A549 (cell line): ENCODE measurements at regions not wholly inside any gene's neighbourhood (a gene's known extent, or its start where the extent isn't known, plus 50 kb on each side); places are given as distances from the start of the nearest gene placed in this dataset.

Experiments
- ATAC-seq, 2 experiments: fragments of 200-7000 bp in 1 of 2; fragments of >200 bp in 1 of 2; cut with Nextera tagmentation in 1 of 2; cut with Tn5 transposase in 1 of 2; 3 replicates each; pipeline versions ENCODE4 v1.8.0 to v1.9.1; 2018 to 2020; ENCODE audit warnings: mild to moderate bottlenecking in 1 of 2, moderate library complexity in 1 of 2
- CTCF ChIA-PET: fragments of 300-600 bp; sonication (Branson Sonifier 250); formaldehyde crosslinking; extraction: SDS; loops from one replicate; lab custom pipeline; 2021; ENCODE audit warnings: antibody characterized with exemption, inconsistent platforms; lab: Yijun Ruan, JAX
- POLR2A ChIA-PET: fragments of 350-600 bp; formaldehyde crosslinking; extraction: SDS; loops from one replicate; lab custom pipeline; 2021; ENCODE audit warnings: antibody characterized with exemption, inconsistent platforms; lab: Yijun Ruan, JAX
- DNase-seq, 2 experiments: peaks; one replicate each; pipeline versions ENCODE4 v3.0.0 to v3.0.0-alpha.2; 2011 to 2016; ENCODE audit warnings: low read depth in 1 of 2, low spot score in 1 of 2
- FAIRE-seq: peaks from 2 replicates; lab custom pipeline; 2011; peaks lifted over from hg19 to GRCh38; lab: Jason Lieb, UNC
- H3K27ac ChIP-seq, 2 experiments: fragments of >200 bp; sonication (Bioruptor Twin); formaldehyde crosslinking; 3 replicates each; pipeline ENCODE4 v1.5.1; 2016 to 2017
- H3K4me1 ChIP-seq: fragments of >200 bp; sonication (Bioruptor Twin); formaldehyde crosslinking; 3 replicates; pipeline ENCODE4 v1.6.1; 2016
- H3K4me2 ChIP-seq: fragments of >200 bp; sonication (Bioruptor Twin); formaldehyde crosslinking; 3 replicates; pipeline ENCODE4 v1.6.1; 2016
- H3K4me3 ChIP-seq: fragments of >200 bp; sonication (Bioruptor Twin); formaldehyde crosslinking; 3 replicates; pipeline ENCODE4 v1.5.1; 2016
- H3K9me3 ChIP-seq: fragments of >200 bp; sonication (Bioruptor Twin); formaldehyde crosslinking; 3 replicates; pipeline ENCODE4 v1.6.1; 2016
- BHLHE40 ChIP-seq: IDR thresholded peaks from 2 replicates; pipeline ENCODE4 v1.6.1; 2012; ENCODE audit warnings: low read depth, low read length, inconsistent platforms
- CHD2 ChIP-seq: fragments of 150-350 bp; IDR thresholded peaks from 2 replicates; pipeline ENCODE4 v1.6.1; 2014; ENCODE audit warnings: low read length; ENCODE audit not compliant: partially characterized antibody
- EHF ChIP-seq: fragments of 250-450 bp; sonication (Bioruptor Pico); IDR thresholded peaks from 2 replicates; pipeline ENCODE4 v1.5.0; 2020; ENCODE audit warnings: mild to moderate bottlenecking
- EP300 ChIP-seq, 2 experiments: fragments of >200 bp; sonication (Bioruptor Twin); formaldehyde crosslinking; IDR thresholded peaks; 2 replicates in 1 of 2; 3 replicates in 1 of 2; pipeline ENCODE4 v1.6.1; 2016 to 2017
- FOSL2 ChIP-seq, 2 experiments: fragments of 450-650 bp in 1 of 2; fragments of >200 bp in 1 of 2; sonication (Bioruptor Twin) in 1 of 2; formaldehyde crosslinking; IDR thresholded peaks; 2 replicates each; pipeline versions ENCODE4 v1.5.0 to v1.6.1; 2016 to 2020; ENCODE audit warnings: mild to moderate bottlenecking in 1 of 2, moderate library complexity in 1 of 2
- FOXS1 ChIP-seq: fragments of 250-450 bp; sonication (Bioruptor Pico); IDR thresholded peaks from 2 replicates; pipeline ENCODE4 v1.5.0; 2020; ENCODE audit warnings: mild to moderate bottlenecking, moderate library complexity
- HOXB13 ChIP-seq: fragments of 250-450 bp; sonication (Bioruptor Pico); IDR thresholded peaks from 2 replicates; pipeline ENCODE4 v1.5.0; 2020; ENCODE audit warnings: low read depth, mild to moderate bottlenecking, moderate library complexity
- KDM1A ChIP-seq: fragments of 200-600 bp; sonication (generic); IDR thresholded peaks from 2 replicates; pipeline ENCODE4 v1.6.1; 2016; ENCODE audit warnings: low read depth, mild to moderate bottlenecking
- MAFK ChIP-seq: fragments of 450-650 bp; IDR thresholded peaks from 2 replicates; pipeline ENCODE4 v1.6.1; 2014; ENCODE audit not compliant: partially characterized antibody
- NPAS2 ChIP-seq: fragments of 250-450 bp; sonication (Bioruptor Pico); IDR thresholded peaks from 2 replicates; pipeline ENCODE4 v1.8.0; 2022; ENCODE audit warnings: mild to moderate bottlenecking, moderate library complexity, borderline replicate concordance
- NR3C1 ChIP-seq: fragments of >200 bp; sonication (Bioruptor Twin); formaldehyde crosslinking; IDR thresholded peaks from 3 replicates; pipeline ENCODE4 v1.6.1; 2017
- POLR2A ChIP-seq: IDR thresholded peaks from 2 replicates; pipeline ENCODE4 v1.6.1; 2012; ENCODE audit warnings: mild to moderate bottlenecking, low read length
- RAD21 ChIP-seq, 2 experiments: fragments of >200 bp in 1 of 2; sonication (Bioruptor Twin) in 1 of 2; formaldehyde crosslinking in 1 of 2; IDR thresholded peaks in 1 of 2; conservative IDR thresholded peaks in 1 of 2; 2 replicates in 1 of 2; 3 replicates in 1 of 2; pipeline ENCODE4 v1.6.1; 2012 to 2018; ENCODE audit warnings: inconsistent platforms in 1 of 2
- RCOR1 ChIP-seq: fragments of 150-350 bp; IDR thresholded peaks from 2 replicates; pipeline ENCODE4 v1.6.1; 2014; ENCODE audit warnings: antibody characterized with exemption, low read length, low read depth
- SMC3 ChIP-seq: fragments of >200 bp; sonication (Bioruptor Twin); formaldehyde crosslinking; IDR thresholded peaks from 3 replicates; pipeline ENCODE4 v1.6.1; 2018; ENCODE audit warnings: inconsistent platforms
- SREBF2 ChIP-seq: fragments of 450-650 bp; IDR thresholded peaks from 2 replicates; pipeline ENCODE4 v1.6.1; 2014; ENCODE audit warnings: mild to moderate bottlenecking, moderate library complexity
- TFCP2L1 ChIP-seq: fragments of 250-450 bp; sonication (Bioruptor Pico); IDR thresholded peaks from 2 replicates; pipeline ENCODE4 v1.5.0; 2021; ENCODE audit warnings: mild to moderate bottlenecking
- ZFP36 ChIP-seq: fragments of 450-650 bp; IDR thresholded peaks from 2 replicates; pipeline ENCODE4 v1.6.1; 2014; ENCODE audit warnings: borderline replicate concordance; ENCODE audit not compliant: partially characterized antibody
- whole genome bisulfite sequencing: methylation state at CpG from one replicate; pipeline ENCODE4 v1.1.6; 2017; ENCODE audit errors: missing lambda C conversion rate; 5-methylcytosine and 5-hydroxymethylcytosine counted together
- TF ChIP-seq, protein P1 (sequence below): IDR thresholded peaks from 2 replicates; pipeline ENCODE4 v1.6.1; 2012
- TF ChIP-seq, protein P2 (sequence below): IDR thresholded peaks from 2 replicates; pipeline ENCODE4 v1.6.1; 2012
- TF ChIP-seq, protein P3 (sequence below): fragments of >200 bp; sonication (Bioruptor Twin); formaldehyde crosslinking; IDR thresholded peaks from 3 replicates; pipeline ENCODE4 v1.5.1; 2016
- TF ChIP-seq, protein P4 (sequence below): fragments of 250-450 bp; sonication (Bioruptor Pico); IDR thresholded peaks from 2 replicates; pipeline ENCODE4 v1.5.0; 2021; ENCODE audit warnings: mild to moderate bottlenecking, moderate library complexity, borderline replicate concordance

DNA sequence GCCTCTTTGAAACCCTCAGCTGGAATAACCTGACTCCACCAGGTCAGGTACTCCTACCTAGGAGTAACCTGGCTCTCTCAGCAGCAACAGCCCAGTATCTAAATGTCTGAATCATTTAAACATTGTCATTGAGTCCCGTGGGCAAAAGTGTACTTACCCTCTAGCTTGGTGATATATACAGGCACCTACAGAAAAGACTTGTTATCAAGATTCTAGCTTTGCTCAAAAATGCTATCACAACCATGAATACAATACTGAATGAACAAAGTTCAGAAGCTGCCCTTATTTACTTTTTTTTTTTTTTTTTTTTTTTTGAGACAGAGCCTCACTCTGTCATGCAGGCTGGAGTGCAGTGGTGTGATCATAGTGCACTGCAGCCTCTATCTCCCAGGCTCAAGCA is 268.2 kb downstream of the ZNF608 start:
- no peak overlapping the region for H3K4me2 ChIP-seq
- ATAC-seq (no peak), DNase-seq (no peak), FAIRE-seq (no peak)
- ChIA-PET CTCF (no interaction called here), POLR2A (no interaction called here)
- no peaks in the 10 kb centered on the region for H3K4me1 ChIP-seq
- no peak overlapping the region for H3K4me3 ChIP-seq
- H3K27ac ChIP-seq = no peak overlapping the region
- H3K9me3 ChIP-seq = no peaks in the 10 kb centered on the region
- 71% methylated on average over 1 of the region's 1 CpG for WGBS
- TF ChIP-seq, protein P1, sequence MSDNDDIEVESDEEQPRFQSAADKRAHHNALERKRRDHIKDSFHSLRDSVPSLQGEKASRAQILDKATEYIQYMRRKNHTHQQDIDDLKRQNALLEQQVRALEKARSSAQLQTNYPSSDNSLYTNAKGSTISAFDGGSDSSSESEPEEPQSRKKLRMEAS = no peak
- TF ChIP-seq EHF (no peak), TFCP2L1 (CRISPR knock-in tag) (no peak), NPAS2 (CRISPR knock-in tag) (no peak), SREBF2 (no peak), ZFP36 (no peak), HOXB13 (CRISPR knock-in tag) (no peak), EP300 (IDR thresholded peaks at IDR 0.05) (no peak), FOSL2 (IDR thresholded peaks at IDR 0.05) (no peak), FOSL2 (CRISPR knock-in tag; IDR thresholded peaks at IDR 0.05) (no peak), CHD2 (no peak), MAFK (no peak), FOXS1 (CRISPR knock-in tag) (no peak), RAD21 (conservative IDR thresholded peaks at IDR 0.05 in 1 of 2, IDR thresholded peaks at IDR 0.05 in 1 of 2) (no peak), RCOR1 (no peak), BHLHE40 (no peak), SMC3 (no peak)
- TF ChIP-seq, protein P2, sequence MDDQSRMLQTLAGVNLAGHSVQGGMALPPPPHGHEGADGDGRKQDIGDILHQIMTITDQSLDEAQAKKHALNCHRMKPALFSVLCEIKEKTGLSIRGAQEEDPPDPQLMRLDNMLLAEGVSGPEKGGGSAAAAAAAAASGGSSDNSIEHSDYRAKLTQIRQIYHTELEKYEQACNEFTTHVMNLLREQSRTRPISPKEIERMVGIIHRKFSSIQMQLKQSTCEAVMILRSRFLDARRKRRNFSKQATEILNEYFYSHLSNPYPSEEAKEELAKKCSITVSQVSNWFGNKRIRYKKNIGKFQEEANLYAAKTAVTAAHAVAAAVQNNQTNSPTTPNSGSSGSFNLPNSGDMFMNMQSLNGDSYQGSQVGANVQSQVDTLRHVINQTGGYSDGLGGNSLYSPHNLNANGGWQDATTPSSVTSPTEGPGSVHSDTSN = no peak
- TF ChIP-seq, protein P3, sequence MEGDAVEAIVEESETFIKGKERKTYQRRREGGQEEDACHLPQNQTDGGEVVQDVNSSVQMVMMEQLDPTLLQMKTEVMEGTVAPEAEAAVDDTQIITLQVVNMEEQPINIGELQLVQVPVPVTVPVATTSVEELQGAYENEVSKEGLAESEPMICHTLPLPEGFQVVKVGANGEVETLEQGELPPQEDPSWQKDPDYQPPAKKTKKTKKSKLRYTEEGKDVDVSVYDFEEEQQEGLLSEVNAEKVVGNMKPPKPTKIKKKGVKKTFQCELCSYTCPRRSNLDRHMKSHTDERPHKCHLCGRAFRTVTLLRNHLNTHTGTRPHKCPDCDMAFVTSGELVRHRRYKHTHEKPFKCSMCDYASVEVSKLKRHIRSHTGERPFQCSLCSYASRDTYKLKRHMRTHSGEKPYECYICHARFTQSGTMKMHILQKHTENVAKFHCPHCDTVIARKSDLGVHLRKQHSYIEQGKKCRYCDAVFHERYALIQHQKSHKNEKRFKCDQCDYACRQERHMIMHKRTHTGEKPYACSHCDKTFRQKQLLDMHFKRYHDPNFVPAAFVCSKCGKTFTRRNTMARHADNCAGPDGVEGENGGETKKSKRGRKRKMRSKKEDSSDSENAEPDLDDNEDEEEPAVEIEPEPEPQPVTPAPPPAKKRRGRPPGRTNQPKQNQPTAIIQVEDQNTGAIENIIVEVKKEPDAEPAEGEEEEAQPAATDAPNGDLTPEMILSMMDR = no peak

DNA sequence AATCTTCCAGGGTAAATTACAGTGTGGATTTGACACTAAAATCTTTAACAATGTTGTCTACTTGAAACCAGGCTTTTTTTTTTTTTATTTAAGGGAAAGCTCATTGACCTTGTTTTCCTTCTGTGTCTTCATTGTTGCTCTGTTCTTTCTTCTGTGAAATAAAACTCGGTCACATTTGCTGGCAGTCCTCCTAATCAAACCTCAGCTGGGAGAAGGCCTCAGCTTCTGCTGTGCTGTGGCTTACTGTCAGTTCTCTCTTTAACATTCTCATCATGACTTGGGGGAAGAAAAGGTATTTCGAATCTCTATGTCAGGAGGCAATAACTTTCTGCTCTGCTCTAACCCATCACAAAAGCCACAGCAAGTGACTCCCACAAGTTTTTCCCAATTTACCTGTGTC is 268.9 kb downstream of the ZNF608 start:
- ChIA-PET POLR2A (no interaction called here), CTCF (no interaction called here)
- Histone ChIP-seq H3K4me3 (no peak overlapping the region), H3K4me2 (no peak overlapping the region), H3K27ac (no peak overlapping the region), H3K9me3 (no peaks in the 10 kb centered on the region), H3K4me1 (no peaks in the 10 kb centered on the region)
- FAIRE-seq = no peak
- 44% methylated on average over 2 of the region's 2 CpGs for WGBS
- ATAC-seq = no peak
- TF ChIP-seq NR3C1 = no peak
- TF ChIP-seq KDM1A = no peak
- TF ChIP-seq HOXB13 (CRISPR knock-in tag) = no peak
- no peak for TF ChIP-seq POLR2A
- no peak for TF ChIP-seq EHF
- TF ChIP-seq, protein P4, sequence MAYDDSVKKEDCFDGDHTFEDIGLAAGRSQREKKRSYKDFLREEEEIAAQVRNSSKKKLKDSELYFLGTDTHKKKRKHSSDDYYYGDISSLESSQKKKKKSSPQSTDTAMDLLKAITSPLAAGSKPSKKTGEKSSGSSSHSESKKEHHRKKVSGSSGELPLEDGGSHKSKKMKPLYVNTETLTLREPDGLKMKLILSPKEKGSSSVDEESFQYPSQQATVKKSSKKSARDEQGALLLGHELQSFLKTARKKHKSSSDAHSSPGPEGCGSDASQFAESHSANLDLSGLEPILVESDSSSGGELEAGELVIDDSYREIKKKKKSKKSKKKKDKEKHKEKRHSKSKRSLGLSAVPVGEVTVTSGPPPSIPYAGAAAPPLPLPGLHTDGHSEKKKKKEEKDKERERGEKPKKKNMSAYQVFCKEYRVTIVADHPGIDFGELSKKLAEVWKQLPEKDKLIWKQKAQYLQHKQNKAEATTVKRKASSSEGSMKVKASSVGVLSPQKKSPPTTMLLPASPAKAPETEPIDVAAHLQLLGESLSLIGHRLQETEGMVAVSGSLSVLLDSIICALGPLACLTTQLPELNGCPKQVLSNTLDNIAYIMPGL (CRISPR knock-in tag) = no peak
- no peak for TF ChIP-seq EP300 (IDR thresholded peaks at IDR 0.05)
- no peak for TF ChIP-seq SREBF2
- no peak for DNase-seq
